HG02763 (cell line): ENCODE measurements at regions not wholly inside any gene's neighbourhood (a gene's known extent, or its start where the extent isn't known, plus 50 kb on each side); places are given as distances from the start of the nearest gene placed in this dataset.
"Not testable (repeated sequence)": the region's sequence is repeated elsewhere in the genome, so short reads cannot be mapped to it uniquely, and the experiment has no call there.

Experiments used
- ATAC-seq: cut with Tn5 transposase; IDR thresholded peaks from one replicate; pipeline ENCODE4 v1.9.1; 2021; ENCODE audit warnings: mild to moderate bottlenecking, moderate library complexity; ENCODE audit not compliant: unreplicated experiment

DNA sequence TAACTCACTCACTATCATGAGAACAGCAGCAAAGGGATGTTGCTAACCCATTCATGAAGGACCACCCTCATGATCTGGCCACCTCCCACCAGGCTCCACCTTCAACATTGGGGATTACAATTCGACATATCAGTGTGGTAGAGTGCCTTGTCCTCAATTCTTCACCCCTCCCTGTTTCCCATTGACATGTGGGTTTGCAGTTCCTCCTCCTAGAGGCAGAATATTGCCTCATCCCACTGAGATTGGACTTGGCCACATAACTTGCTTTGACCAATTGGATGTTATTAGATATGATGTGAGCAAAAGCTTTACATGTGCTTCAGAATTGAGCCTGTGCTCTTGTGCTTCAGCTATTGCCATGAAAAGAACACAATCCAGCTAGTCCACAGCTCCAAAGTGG lies 217.0 kb upstream of the CXCR4 start:
- no peak for ATAC-seq

DNA sequence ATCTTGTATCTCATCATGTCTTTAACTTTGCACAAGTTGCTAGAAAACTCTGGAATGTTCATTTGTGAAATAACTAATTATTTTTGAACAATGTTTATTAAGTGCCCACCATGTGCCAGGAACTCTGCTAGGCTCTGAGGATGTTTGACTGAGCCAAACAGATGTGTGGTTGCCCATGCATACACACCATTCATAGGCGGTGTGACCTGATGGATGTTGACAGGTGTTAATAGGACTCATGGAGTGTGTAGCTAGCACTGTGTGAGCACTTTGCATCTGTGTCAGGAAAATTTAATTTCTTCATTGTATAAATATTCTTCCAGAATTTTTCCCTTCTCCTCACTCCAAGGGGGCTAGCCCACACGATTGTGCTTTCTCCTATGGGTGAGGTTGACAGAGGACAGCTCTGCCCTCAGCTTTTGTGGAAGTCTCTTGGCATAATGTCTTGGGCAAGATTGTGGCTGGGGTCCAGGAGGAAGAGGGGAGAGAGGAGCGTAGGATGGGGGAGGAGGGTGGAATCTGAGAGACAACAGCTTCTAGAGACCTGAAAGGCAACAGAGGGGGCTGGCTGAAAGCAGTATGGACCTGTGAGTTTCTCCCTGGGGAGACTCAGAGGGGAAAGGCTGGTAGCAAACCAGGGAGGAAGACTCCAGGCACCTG lies 214.6 kb upstream of the CXCR4 start:
- no peak for ATAC-seq

DNA sequence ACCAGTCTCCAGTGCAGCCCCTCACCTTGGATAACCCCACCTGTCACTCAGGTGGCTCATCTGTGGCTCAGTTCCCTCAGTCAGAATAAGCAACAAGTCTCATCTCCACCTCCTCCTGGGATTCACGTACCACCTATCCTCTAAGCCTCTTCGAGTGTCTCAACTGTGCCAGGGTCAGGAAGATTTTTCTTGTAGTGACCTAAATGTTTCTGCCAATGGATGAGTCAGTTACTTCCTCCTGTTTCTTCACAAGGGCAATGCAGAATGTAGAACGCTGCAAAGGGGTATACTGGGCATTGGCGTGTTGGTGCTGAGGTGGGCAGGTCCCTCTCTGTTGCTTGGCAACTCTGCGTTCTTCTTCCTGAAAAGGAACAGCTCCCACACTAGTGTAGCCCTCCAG lies 213.3 kb upstream of the CXCR4 start:
- no peak for ATAC-seq

DNA sequence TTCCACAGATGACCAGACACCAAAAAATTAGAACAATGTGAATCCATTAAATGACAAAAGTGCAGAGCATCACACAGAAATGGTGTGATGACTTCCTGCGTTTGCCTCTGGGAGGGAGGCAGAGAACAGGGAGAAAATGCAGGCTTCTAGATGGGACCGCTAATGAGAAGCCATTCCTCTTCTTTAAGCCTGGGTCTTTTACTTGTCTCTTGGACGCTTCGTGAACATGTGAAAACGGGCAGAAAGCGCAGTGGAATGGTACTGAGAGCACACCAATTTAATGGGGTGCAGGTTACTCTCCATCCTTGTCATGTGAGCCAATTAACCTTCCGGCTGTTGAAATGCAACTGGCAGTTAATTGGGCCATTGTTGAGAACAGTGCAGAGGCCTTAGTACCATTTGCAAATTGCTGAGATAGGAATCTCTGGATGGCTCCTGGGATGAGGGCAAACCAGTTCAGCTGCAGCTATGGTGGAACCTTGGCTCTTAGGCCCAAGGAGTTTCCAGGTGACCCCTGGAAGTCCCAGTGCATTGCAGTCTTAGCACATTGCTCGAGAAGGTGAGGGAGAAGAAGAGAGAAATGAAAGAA lies 210.4 kb upstream of the CXCR4 start:
- ATAC-seq: no peak

DNA sequence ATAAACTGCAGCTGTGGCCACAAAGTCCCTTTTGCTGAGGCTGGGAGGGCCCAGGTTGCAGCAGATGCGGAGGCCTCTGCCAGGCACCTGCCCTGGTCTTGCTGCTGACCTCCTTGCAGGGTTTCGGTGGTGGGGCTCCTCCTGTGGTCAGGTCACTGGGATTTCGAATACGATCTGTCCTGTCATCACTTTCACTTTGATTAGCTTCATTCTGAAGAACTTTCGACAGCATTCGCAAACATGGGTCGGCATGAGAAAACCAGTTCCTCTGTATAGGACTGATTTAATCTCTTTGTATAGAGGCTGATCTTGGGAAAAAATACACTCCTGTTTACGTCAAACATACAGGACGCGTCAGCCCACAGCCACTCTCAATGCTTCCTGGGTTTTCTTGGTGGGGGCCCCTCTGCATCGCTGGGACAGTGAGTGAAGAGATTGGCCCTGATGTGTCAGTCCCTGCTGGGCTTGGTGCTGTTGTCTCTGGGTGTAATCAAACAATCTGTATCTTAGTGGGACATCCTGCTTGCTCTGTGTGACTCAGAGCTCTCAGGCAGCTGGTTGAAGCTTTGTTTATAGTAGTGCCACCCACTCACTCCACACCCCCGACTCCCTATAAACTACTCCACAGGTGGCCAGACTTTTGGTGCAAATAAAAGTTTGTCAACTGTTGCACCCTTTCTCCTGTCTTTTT lies 209.4 kb upstream of the CXCR4 start:
- peak; percentile 85 for ATAC-seq

DNA sequence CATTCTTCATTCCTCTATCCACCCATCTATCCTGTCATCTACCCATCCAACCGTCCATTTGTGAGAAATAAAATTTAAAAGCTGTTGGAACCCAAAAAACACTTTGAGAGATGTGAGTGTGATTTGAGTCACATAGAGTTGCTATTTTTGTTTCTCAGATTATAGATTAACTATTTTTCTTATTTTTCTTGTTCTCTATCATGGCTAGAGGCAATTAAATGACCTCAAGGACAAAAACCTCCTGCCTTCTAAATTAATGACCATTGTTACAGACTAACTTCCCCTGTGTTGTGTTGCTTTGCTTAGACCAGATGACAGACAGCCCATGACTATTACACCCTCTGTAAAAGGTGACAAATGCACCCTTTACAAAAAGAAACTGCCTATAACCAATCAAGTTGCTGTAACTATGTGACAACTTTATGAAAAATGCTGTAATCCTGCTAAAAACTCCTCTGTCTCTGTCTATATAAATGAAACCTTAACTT lies 207.9 kb upstream of the CXCR4 start:
- no peak for ATAC-seq

DNA sequence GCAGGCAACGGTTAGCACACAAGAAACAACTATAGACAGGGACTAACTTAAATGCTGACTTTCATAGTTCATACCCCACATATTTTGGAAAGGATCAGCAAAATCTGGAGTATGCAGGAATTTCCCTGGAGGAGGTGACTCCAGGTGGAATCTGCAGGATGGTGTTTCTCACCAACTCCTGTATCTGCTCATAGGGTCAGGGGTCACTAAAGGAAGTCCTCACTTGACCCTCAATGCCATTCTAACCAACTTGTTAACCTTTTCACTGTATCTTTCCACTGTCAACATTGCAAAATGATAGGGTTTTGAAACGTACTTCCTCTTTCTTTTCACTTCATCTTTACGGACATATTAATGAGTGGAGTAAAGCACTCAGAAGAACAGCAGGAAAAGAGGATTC lies 207.0 kb upstream of the CXCR4 start:
- ATAC-seq: no peak

DNA sequence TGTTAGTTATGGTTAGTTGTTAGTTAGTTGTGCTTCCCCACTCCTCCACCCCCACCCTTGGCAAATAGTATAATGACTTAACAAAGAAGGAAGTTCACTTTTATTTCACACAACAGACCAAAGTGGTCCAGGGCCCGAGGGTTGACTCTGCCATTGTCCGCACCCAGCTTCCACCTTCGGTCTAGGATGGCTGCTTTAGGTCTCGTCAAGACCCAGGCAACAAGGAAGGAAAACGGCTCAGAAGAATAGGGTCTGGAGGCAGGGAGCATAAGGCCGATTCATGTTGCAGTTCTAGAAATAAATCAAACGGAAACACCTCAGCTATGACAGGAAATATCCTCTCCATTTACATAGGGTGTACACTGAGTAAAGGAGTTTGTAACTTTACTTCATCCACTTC lies 206.0 kb upstream of the CXCR4 start:
- no peak for ATAC-seq

DNA sequence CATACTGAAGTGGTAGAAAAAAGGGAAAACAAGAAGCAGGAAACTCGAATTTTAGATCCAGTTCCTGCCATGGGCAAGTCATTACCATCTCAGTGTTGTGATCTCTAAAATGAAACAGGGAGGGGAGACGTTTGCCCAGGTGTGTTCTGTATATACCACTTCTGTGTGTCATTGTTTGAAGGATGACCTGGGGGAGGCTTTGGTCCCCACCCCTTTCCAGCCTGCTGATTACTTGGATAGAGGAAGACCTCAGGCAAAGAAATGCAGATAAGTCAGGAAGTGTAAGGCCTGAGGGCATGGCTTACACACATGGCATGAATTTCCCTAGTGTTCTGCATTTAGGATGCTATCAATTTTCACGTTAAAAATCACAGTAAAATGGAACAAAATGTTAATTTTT lies 205.2 kb upstream of the CXCR4 start:
- ATAC-seq: no peak

DNA sequence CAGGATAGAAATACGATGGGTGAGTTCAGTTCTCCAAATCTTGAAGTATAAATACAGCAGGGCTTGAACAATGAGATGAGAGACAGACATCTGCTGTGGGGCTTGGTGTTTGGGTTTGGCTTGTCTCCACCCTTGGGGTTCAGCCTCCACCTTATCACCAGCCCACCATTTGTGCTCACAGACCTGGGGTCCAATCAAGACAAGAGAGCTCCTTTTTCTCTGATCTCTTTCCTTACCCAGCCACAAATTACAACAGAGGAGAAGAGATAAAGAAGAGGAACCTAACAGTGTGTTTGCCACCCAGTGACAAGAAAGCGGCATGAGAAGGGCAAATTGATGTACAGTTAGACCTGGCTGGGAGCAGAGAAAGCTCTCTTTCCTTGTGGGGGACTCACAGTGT lies 204.5 kb upstream of the CXCR4 start:
- no peak for ATAC-seq

DNA sequence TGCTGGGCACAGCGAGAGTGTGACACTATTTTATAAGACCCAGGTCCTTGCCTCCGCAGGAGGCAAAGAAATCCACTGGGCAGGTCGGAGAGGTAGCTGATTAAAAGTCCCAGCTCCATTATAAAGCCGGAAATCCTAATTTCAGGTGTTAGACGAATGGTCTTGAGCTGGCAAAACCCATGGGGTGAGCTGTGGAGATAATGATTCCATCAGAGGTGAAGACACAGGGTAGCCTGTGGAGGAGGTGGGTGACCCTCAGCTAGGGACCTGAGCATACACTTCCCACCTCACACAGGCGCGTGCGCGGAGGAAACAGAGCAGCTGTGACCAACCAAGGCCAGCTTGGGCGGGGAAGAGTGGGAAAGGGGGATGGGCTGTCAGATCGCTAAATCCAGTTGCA lies 201.7 kb upstream of the CXCR4 start:
- ATAC-seq: no peak

DNA sequence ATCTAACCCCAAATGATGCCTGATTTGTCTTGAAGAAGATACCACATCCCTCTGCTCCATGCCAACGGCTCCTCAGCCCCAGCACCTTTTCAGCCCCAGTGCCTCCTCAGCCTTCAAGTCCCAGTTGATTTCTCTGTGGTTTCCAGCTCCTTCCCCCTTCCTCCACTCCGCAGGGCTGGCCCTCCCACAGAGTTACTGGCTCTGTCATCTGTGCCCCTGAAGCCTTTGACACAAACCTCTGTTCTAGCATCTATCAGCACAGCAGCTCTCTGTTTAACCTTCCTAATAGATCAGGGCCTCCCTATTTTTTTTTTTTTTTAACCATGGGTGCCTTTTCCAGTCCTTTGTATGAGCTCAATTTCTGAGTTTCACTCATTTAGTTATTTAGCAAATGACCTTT lies 201.3 kb upstream of the CXCR4 start:
- ATAC-seq: no peak

DNA sequence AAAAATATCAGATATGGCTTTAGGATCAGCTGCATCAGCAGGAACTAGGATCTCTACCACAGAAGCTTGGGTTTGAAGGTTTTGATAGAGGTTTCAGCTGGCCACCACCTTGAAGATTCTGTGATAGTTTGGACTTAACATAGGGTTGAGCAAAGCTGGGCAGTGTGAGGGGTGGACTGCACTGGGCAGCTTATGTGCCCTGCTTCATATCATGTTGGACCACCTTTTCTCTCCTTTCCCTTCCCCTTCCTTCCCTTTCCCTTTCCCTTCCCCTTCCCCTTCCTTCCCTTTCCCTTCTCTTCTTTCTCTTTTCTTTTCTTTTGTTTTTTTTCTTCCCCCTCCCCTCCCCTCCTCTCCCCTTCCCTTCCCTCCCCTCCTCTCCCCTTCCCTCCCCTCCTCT lies 196.3 kb upstream of the CXCR4 start:
- no peak for ATAC-seq

DNA sequence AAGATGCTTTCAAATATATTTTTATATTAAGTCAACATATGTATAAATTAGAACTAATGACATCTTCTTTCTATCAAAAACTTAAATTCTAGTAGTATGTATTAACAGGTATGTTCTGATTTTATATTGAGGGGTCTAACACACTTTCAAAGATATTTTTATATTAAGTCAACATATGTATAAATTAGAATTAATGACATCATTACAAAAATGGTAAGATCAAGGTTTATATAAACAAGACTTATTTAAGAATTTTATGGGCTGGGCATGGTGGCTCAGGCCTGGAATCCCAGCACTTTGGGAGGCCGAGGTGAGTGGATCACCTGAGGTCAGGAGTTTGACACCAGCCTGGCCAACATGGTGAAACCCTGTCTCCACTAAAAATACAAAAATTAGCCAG lies 194.6 kb upstream of the CXCR4 start:
- not testable (repeated sequence) for ATAC-seq

DNA sequence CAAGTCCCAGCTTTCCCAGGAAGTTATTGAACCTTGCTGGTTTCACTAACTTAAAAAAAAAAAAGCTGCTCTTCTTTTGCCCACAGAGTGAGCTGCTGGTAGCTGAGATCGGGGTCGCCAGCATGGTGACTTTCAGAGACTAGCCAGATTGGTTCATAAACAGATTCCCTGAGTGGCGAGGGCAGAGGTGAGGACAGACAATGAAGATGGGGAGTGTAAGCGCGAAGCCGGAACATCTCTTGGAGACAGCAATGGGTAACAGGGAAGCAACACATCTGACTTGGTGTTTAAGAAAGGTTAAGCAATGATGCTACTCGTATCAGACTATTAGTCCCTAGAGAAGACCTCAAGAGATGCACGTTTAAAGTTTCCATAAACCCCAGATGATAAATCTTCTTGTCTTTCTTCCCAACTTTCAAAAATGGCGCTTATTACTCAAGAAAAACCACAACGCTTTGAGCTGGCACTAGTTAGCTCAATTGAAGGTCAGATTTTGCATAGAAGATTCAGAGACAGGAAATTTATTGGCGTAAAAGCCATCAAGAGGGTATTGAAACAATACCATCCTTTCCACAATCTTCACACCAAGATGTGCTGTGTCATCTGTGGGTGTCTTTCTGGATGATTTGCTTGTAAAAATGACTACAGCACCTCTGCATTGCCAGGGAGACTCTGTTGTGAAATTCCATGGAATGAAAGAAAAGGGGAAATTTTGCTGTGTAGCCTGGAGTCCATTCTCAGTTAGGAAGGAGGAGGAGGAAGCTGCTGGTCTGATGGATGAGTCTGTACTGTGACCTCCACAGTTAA lies 193.1 kb upstream of the CXCR4 start:
- no peak for ATAC-seq

DNA sequence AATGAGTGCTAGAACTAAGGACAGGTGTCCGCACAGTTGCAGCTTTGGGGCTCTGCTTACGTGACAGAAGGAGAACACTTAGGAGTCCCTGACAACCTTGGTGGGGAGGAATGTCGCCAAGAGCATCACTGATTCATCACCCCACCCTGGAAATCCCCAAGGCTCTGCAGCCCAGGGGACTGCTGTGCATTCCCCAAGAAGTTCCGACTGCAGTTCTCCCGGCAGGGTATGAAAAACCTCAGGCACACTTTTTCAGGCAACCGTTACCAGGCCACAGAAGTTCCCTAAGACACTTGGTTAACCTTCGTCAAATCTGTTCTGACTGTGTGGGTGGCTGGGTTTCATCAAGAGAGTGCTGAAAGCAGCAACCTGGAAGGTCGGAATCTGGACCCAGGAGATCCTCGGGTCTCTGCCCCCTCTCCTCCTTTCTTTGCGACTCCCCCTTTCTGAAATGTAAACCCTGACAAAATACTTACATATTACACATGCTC lies 192.1 kb upstream of the CXCR4 start:
- no peak for ATAC-seq

DNA sequence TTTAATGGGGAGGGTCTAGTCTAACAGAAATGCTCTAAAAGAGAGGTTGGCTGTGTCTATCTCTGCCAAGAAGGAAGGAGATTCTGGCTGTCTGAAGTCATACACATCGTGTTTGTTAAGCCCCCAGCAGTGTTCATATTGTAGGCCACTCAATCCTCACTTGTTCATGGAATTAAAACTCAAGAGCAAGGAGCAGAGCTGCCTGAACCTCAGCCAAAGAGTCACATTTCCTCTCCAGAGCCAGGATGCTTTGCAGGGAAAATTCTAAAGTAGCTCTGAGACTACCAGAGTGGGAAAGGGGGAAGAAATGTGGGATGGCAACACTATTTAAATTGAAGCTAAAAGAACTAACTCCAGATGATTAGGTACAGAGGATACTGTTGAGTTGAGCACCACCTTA lies 190.7 kb upstream of the CXCR4 start:
- ATAC-seq: no peak

DNA sequence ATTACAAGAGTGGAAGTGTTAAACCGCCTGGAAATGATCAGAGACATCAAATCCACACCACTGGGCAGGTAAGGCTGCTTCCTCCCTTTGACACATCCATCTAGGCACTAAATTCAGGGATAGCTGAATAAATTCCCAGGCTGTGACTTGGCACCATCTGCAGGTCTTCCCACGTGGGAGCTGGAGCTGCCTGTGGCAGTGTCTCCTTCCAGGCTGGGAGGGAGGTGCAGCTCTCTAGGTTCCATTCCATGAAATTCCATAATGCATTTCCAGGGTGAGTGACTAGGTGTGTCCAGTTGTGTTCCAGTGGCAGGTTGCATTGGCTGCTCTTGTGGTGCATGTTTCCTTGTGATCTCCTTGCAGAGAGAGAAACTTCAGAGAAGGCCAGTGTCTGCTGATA lies 188.9 kb upstream of the CXCR4 start:
- no peak for ATAC-seq

DNA sequence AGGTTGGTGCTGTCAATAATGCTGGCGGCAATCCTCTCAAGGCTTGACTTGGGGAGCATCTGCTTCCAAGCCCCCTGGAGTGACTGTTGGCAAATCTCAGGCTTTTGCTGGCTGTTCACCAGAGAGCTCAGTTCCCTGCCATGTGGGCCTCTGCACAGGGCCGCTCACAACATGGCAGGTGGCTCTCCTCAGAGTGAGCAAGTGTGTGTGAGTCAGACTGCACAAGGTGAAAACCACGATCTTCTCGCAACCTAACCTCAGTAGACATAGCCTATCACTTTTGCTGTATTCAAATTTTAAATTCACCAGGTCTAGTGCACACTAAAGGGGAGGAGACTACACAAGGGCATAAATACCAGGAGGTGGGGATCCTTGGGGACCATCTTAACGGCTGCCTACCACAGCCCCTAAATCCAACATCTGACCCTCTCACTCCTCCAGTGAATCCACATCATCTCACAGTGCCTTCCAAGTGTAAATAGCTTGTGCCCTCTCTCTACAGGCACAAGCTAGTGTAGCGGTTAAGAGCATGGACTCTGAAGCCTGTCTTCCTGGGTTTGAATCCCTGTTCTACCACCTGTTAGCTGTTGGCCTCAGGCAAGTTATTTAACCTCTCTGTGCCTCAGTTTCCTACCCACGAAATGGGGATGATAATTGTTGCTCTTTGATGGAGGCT lies 187.7 kb upstream of the CXCR4 start:
- ATAC-seq: peak; percentile 86

DNA sequence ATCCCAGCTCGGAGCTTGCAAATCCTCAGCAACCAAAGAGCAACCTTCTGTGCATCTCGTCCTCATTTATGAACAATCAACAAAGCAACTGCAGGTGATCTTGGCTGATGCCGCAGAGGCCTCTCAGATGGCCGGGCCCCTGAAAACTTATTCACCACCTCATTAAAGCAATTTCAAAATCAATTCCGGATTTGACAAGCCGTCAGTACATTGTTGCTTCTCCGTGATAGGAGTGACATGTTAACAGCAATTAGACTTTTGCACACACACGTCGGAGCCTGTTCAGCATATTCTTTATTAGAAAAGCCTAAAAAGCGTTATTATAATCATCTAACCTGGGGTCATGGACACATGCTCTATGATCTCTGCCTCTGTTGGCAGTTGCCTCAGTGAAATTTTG lies 183.1 kb upstream of the CXCR4 start:
- ATAC-seq: no peak

DNA sequence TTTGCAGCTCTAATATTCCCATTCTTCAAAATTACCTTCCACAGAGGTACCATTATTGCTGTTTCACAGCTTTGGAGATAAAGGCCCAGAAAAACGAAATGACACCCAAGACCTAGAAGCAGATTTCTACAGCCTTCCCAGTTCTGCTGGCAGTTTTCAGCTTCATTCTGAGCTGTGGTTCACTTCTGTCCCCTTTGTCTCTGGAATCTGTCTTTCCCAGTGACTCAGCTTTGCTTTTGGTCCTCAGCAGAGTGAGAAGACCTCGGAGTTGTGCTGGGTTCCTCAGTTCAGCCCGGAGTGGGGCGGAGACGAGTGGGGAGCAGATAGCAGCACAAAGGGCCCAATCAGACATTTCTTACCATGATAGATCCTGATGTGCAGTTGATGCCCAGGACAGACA lies 180.7 kb upstream of the CXCR4 start:
- no peak for ATAC-seq
